ENCODE measurements at regions not wholly inside any gene's neighbourhood (a gene's known extent, or its start where the extent isn't known, plus 50 kb on each side); places are given as distances from the start of the nearest gene placed in this dataset.

GRCh38 chr21:27495836-27496235 is 528.9 kb upstream of the ADAMTS5 start:
- ChIA-PET POLR2A (no interaction called here), CTCF (interaction anchor here (0.8 kb wide), 1 partner anchor 647 kb away, joined by 3 read pairs; no protein-coding TSS in a partner anchor)
- no peak for DNase-seq (ENCODE audit: low read depth, low spot score)
- no peak overlapping the region for H3K4me3 ChIP-seq (ENCODE audit: low read depth, low read length)
- no peak for TF ChIP-seq CTCF (IDR thresholded peaks at IDR 0.05; ENCODE audit: insufficient read depth, low read length, missing control alignments)

GRCh38 chr21:27493542-27493941 is 526.7 kb upstream of the ADAMTS5 start:
- CTCF ChIA-PET = no interaction called here
- no peak overlapping the region for H3K4me3 ChIP-seq (ENCODE audit: low read depth, low read length)
- POLR2A ChIA-PET = no interaction called here
- DNase-seq (ENCODE audit: low read depth, low spot score) = no peak
- no peak for TF ChIP-seq CTCF (IDR thresholded peaks at IDR 0.05; ENCODE audit: insufficient read depth, low read length, missing control alignments)

GRCh38 chr21:27487676-27488075 is 520.8 kb upstream of the ADAMTS5 start:
- no peak for DNase-seq (ENCODE audit: low read depth, low spot score)
- ChIA-PET CTCF (no interaction called here), POLR2A (no interaction called here)

GRCh38 chr21:27480841-27481261 is 514.0 kb upstream of the ADAMTS5 start:
- DNase-seq (ENCODE audit: low read depth, low spot score) = no peak
- no peak overlapping the region for H3K4me3 ChIP-seq (ENCODE audit: low read depth, low read length)
- no peak for TF ChIP-seq CTCF (IDR thresholded peaks at IDR 0.05; ENCODE audit: insufficient read depth, low read length, missing control alignments)
- POLR2A ChIA-PET = no interaction called here
- CTCF ChIA-PET = interaction anchor here (1.7 kb wide), 1 partner anchor 221 kb away, joined by 4 read pairs; no protein-coding TSS in a partner anchor

More at GRCh38 chr21:27487676-27488075, 520.8 kb upstream of the ADAMTS5 start:
- no peak for TF ChIP-seq CTCF (IDR thresholded peaks at IDR 0.05; ENCODE audit: insufficient read depth, low read length, missing control alignments)
- no peak overlapping the region for H3K4me3 ChIP-seq (ENCODE audit: low read depth, low read length)

GRCh38 chr21:27477296-27477695 is 510.4 kb upstream of the ADAMTS5 start:
- no peak for TF ChIP-seq CTCF (IDR thresholded peaks at IDR 0.05; ENCODE audit: insufficient read depth, low read length, missing control alignments)
- no peak for DNase-seq (ENCODE audit: low read depth, low spot score)
- POLR2A ChIA-PET = interaction anchor here (0.7 kb wide), 1 partner anchor 11 kb away, joined by 3 read pairs; no protein-coding TSS in a partner anchor
- CTCF ChIA-PET = interaction anchor here (0.8 to 1.9 kb wide), 6 partner anchors 8 to 597 kb away, joined by 3 to 4 read pairs (median 3); no protein-coding TSS in a partner anchor
- no peak overlapping the region for H3K4me3 ChIP-seq (ENCODE audit: low read depth, low read length)

GRCh38 chr21:27476696-27477095 is 509.8 kb upstream of the ADAMTS5 start:
- CTCF ChIA-PET = interaction anchor here (0.9 to 1.9 kb wide), 6 partner anchors 8 to 597 kb away, joined by 3 to 4 read pairs (median 3); no protein-coding TSS in a partner anchor
- H3K4me3 ChIP-seq (ENCODE audit: low read depth, low read length) = no peak overlapping the region
- DNase-seq (ENCODE audit: low read depth, low spot score) = peak; percentile 19
- POLR2A ChIA-PET = no interaction called here
- TF ChIP-seq CTCF (IDR thresholded peaks at IDR 0.05; ENCODE audit: insufficient read depth, low read length, missing control alignments) = peak; percentile 47

All from AG04449 (cell line).